Spleen (tissue), 7 donors: ENCODE measurements at regions not wholly inside any gene's neighbourhood (a gene's known extent, or its start where the extent isn't known, plus 50 kb on each side); places are given as distances from the start of the nearest gene placed in this dataset.

Experiments used
- POLR2A ChIP-seq, 3 donors: fragments of 450-650 bp; IDR thresholded peaks; one replicate each; pipeline ENCODE4 v1.5.1; 2017; ENCODE audit warnings: antibody characterized with exemption in 3 of 3, mild to moderate bottlenecking in 1 of 3
- TF ChIP-seq, protein P1 (sequence below), 11 experiments: fragments of 200-600 bp in 7 of 11; fragments of 450-650 bp in 4 of 11; sonication (generic) in 4 of 11; IDR thresholded peaks in 8 of 11; conservative IDR thresholded peaks in 3 of 11; 1 replicate in 7 of 11; 2 replicates in 4 of 11; pipeline versions ENCODE4 v1.4.0 to v1.8.0; 2016 to 2021; ENCODE audit warnings: antibody characterized with exemption in 11 of 11, inconsistent platforms in 4 of 11, mild to moderate bottlenecking in 1 of 11
- donor health status: DM: no; HTN: no; CAD: no; lungs with moderate emphysema.
- donor health status: DM: no; HTN: no; CAD: no.
- donor health status: DM: no; HTN: no; CAD: no.

GRCh38 chr22:44578516-44579230 lies 80.6 kb upstream of the RTL6 start:
- TF ChIP-seq, protein P1, sequence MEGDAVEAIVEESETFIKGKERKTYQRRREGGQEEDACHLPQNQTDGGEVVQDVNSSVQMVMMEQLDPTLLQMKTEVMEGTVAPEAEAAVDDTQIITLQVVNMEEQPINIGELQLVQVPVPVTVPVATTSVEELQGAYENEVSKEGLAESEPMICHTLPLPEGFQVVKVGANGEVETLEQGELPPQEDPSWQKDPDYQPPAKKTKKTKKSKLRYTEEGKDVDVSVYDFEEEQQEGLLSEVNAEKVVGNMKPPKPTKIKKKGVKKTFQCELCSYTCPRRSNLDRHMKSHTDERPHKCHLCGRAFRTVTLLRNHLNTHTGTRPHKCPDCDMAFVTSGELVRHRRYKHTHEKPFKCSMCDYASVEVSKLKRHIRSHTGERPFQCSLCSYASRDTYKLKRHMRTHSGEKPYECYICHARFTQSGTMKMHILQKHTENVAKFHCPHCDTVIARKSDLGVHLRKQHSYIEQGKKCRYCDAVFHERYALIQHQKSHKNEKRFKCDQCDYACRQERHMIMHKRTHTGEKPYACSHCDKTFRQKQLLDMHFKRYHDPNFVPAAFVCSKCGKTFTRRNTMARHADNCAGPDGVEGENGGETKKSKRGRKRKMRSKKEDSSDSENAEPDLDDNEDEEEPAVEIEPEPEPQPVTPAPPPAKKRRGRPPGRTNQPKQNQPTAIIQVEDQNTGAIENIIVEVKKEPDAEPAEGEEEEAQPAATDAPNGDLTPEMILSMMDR (IDR thresholded peaks at IDR 0.05 in 8 of 11, conservative IDR thresholded peaks at IDR 0.05 in 3 of 11): no peak
- no peak for TF ChIP-seq POLR2A (IDR thresholded peaks at IDR 0.05)
